IMR-90 (cell line): ENCODE measurements at regions not wholly inside any gene's neighbourhood (a gene's known extent, or its start where the extent isn't known, plus 50 kb on each side); places are given as distances from the start of the nearest gene placed in this dataset.
"Not testable (repeated sequence)": the region's sequence is repeated elsewhere in the genome, so short reads cannot be mapped to it uniquely, and the experiment has no call there.

ENCODE experiments used
- CEBPB ChIP-seq: IDR thresholded peaks from 2 replicates; pipeline ENCODE4 v1.6.1; 2012; ENCODE audit warnings: low read depth, low read length, improper control_type of control experiment
- CHD1 ChIP-seq: IDR thresholded peaks from 2 replicates; pipeline ENCODE4 v1.6.1; 2012; ENCODE audit warnings: low read depth, low read length, improper control_type of control experiment
- MAFK ChIP-seq: IDR thresholded peaks from 2 replicates; pipeline ENCODE4 v1.6.1; 2012; ENCODE audit warnings: low read depth, low read length, improper control_type of control experiment
- MXI1 ChIP-seq: IDR thresholded peaks from 2 replicates; pipeline ENCODE4 v1.6.1; 2012; ENCODE audit warnings: low read depth, mild to moderate bottlenecking, low read length, moderate library complexity, borderline replicate concordance
- POLR2A ChIP-seq: IDR thresholded peaks from 2 replicates; pipeline ENCODE4 v1.6.1; 2012; ENCODE audit warnings: mild to moderate bottlenecking, low read depth, low read length
- SMC3 ChIP-seq: fragments of 150-350 bp; IDR thresholded peaks from 2 replicates; pipeline ENCODE4 v1.6.1; 2016; ENCODE audit warnings: low read depth, mild to moderate bottlenecking, antibody characterized with exemption, low read length, moderate library complexity
- TF ChIP-seq, protein P1 (sequence below): conservative IDR thresholded peaks from 2 replicates; pipeline ENCODE4 v1.5.1; 2012; ENCODE audit warnings: mild to moderate bottlenecking, low read depth, low read length, improper control_type of control experiment
- TF ChIP-seq, protein P2 (sequence below): fragments of 150-350 bp; IDR thresholded peaks from 2 replicates; pipeline ENCODE4 v1.6.1; 2017; ENCODE audit warnings: mild to moderate bottlenecking, antibody characterized with exemption, low read length, low read depth

DNA sequence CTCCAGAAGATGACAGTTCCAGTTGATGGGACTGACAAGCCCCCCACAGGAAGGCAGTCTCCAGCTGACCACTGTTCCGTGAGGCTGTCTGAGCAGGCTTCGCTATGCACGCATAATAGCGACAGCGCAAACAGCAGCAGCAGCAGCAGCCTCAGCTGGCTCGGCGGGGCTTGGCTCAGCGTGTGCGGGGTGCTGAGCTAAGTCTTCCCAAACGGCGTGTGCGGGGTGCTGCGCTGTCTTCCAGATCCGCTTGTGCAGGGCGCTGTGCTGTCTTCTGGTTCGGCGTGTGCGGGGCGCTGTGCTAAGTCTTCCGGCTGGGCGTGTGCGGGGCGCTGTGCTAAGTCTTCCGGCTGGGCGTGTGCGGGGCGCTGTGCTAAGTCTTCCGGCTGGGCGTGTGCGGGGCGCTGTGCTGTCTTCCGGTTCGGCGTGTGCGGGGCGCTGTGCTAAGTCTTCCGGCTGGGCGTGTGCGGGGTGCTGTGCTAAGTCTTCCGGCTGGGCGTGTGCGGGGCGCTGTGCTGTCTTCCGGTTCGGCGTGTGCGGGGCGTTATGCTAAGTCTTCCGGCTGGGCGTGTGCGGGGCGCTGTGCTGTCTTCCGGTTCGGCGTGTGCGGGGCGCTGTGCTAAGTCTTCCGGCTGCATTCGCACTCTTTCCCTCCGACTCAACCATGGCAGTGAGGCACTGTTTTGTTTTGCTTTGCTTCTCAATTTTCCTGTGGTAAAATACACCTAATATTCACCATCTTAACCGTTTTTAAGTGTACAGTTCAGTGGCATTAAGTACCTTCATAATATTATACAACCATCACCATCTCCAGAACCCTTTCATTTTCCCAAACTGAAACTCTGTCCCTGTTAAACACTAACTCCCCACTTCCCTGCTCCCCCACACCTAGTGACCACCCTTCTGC lies 156.1 kb downstream of the BMP7 start:
- TF ChIP-seq CHD1, MAFK, CEBPB, POLR2A, SMC3, MXI1: not testable (repeated sequence)
- TF ChIP-seq, protein P1, sequence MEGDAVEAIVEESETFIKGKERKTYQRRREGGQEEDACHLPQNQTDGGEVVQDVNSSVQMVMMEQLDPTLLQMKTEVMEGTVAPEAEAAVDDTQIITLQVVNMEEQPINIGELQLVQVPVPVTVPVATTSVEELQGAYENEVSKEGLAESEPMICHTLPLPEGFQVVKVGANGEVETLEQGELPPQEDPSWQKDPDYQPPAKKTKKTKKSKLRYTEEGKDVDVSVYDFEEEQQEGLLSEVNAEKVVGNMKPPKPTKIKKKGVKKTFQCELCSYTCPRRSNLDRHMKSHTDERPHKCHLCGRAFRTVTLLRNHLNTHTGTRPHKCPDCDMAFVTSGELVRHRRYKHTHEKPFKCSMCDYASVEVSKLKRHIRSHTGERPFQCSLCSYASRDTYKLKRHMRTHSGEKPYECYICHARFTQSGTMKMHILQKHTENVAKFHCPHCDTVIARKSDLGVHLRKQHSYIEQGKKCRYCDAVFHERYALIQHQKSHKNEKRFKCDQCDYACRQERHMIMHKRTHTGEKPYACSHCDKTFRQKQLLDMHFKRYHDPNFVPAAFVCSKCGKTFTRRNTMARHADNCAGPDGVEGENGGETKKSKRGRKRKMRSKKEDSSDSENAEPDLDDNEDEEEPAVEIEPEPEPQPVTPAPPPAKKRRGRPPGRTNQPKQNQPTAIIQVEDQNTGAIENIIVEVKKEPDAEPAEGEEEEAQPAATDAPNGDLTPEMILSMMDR = not testable (repeated sequence)
- TF ChIP-seq, protein P2, sequence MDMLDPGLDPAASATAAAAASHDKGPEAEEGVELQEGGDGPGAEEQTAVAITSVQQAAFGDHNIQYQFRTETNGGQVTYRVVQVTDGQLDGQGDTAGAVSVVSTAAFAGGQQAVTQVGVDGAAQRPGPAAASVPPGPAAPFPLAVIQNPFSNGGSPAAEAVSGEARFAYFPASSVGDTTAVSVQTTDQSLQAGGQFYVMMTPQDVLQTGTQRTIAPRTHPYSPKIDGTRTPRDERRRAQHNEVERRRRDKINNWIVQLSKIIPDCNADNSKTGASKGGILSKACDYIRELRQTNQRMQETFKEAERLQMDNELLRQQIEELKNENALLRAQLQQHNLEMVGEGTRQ = not testable (repeated sequence)
